Activated CD8-positive, alpha-beta memory T cell treated with anti-CD3 and anti-CD28 coated beads for 36 hours (primary cell): ENCODE measurements at regions not wholly inside any gene's neighbourhood (a gene's known extent, or its start where the extent isn't known, plus 50 kb on each side); places are given as distances from the start of the nearest gene placed in this dataset.

ENCODE experiments used
- CTCF ChIA-PET: fragments of 350-600 bp; sonication (Branson Sonifier 250); formaldehyde crosslinking; loops from one replicate; lab custom pipeline; 2021; ENCODE audit warnings: antibody characterized with exemption; lab: Charles Lee
- POLR2A ChIA-PET: fragments of 350-600 bp; sonication (Branson Sonifier 250); formaldehyde crosslinking; loops from one replicate; lab custom pipeline; 2021; ENCODE audit warnings: antibody characterized with exemption; lab: Charles Lee

DNA sequence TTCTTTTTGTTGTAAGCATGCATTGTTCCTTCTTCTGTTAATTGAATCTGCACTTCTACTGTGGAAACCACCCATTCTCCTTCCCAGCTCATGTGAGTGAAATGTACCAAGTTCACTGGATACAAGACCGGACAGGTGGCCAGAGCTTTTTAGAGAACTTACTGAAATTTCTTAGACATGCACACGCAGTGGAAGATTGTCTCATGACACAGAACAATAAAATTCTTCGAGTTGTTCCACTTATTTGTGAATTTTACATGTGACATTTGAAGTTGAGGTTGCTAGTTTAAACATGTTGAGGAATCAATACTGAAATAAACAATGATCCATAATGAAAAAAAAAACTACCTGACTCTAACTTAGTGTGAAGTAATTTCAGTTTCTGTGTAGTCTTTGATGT, 568.0 kb downstream of the TECRL start:
- POLR2A ChIA-PET: no interaction called here
- CTCF ChIA-PET: no interaction called here

DNA sequence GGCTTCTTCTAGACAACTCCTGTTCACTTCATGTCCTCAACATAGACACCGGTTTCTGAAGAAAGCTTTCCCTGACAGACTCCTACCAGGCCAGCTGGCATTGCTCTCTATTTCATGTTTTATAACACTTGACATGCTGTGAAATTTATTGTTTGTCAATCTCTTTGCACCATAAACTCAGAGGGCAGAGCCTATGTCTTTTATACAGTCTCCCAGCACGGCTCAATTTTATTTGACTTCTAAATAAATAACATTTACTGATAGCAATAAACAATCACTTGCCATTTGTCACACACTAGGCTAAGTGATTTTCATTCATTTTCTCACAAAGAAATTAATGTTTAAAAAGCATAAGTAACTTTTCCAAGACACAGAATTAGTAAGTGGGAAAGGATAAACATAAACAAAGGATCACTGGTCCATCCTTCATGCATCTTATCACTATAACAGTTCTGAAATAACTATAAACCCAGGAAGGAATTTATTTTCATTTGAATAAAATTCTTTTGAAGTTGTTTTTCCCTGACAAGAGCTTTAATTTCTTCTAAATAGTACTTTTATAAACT, 577.6 kb downstream of the TECRL start:
- CTCF ChIA-PET: no interaction called here
- POLR2A ChIA-PET: no interaction called here

DNA sequence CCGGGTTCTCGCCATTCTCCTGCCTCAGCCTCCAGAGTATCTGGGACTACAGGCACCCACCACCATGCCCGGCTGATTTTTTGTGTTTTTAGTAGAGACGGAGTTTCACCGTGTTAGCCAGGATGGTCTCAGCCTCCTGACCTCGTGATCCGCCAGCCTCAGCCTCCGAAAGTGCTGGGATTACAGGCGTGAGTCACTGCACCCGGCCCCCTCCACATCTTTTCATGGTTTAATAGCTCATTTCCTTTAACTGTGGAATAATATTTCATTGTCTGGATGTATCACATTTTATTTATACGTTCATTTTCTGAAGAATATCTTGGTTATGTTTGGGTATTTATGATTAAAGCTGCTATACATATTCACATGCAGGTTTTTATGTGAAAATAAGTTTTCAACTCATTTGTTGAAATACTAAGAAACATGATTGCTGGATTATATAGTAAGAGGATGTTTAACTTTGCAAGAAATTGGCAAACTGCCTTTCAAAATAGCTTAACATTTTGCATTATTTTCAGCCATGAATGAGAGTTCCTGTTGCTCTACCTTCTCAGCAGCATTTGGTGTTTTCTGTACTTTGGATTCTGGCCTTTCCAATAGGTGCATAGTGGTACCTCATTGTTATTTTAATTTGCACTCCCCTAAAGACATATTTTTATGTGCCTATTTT, 591.9 kb downstream of the TECRL start:
- CTCF ChIA-PET: no interaction called here
- POLR2A ChIA-PET: no interaction called here

GRCh38 chr4:63814171-63814964, 594.9 kb downstream of the TECRL start:
- CTCF ChIA-PET: no interaction called here
- POLR2A ChIA-PET: no interaction called here

DNA sequence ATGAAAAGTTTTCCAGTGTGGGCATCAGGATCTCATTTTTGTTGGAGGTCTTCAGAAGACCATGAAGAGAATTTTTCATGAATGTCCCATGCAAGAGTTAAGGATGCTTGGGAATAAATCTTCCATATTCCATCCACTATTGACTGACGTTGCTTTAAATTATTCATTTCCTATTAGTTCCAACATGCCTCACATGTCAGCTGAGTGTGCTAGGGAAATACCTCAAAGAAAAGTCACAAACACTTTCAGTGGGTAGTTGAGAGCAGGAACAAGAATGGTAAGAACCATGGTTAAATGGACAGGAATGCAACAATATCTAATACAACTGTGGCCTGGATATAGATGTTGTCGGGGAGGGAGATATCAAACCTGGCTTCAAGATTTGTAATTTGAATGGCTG, 610.1 kb downstream of the TECRL start:
- CTCF ChIA-PET: no interaction called here
- POLR2A ChIA-PET: no interaction called here

- ChIA-PET CTCF (no interaction called here), POLR2A (no interaction called here)
Observed at GRCh38 chr4:63795301-63795700, 613.9 kb downstream of the TECRL start.

DNA sequence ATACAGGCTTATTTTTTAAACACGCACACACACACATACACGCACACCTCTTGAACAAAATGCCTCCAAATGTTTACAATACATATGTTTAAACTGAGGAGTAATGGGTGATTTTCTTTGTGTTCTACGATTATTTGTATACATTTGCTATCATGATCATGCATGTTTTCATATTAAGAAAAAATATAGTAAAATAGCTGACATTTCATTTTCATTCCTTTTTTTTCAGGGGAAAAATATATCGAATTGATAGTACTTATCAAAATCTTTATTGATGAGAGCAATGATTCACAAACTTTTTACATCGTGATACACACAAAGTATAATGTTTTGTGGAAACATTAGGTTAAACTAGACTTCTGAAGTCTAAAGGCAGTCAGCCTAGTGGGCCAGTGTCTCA, 618.9 kb downstream of the TECRL start:
- POLR2A ChIA-PET: no interaction called here
- CTCF ChIA-PET: no interaction called here

DNA sequence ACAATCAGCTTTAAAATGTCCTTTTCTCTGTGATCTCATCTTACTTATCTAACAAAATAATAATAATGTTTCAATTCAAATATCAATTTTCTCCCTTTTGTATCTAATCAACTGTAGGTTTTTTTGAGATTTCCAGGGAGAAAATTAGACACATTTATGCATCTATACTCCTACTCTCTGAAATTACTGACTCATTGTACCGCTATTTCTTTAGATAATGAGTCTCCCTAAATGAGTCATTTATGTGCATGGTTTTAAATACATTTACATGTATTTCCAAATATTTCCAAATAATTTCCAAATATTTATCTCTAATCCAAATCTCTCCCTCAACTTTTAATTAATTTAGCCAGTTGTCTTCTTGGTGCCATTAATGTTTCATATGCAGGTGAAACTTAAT, 621.0 kb downstream of the TECRL start:
- ChIA-PET CTCF (no interaction called here), POLR2A (no interaction called here)

GRCh38 chr4:63787326-63787725, 621.9 kb downstream of the TECRL start:
- POLR2A ChIA-PET: no interaction called here
- CTCF ChIA-PET: no interaction called here

GRCh38 chr4:63786171-63786570, 623.1 kb downstream of the TECRL start:
- ChIA-PET POLR2A (no interaction called here), CTCF (no interaction called here)

- POLR2A ChIA-PET: no interaction called here
Observed at GRCh38 chr4:63784822-63785221, 624.4 kb downstream of the TECRL start.

GRCh38 chr4:63777601-63778000, 631.6 kb downstream of the TECRL start:
- CTCF ChIA-PET: no interaction called here
- POLR2A ChIA-PET: no interaction called here

More at GRCh38 chr4:63784822-63785221, 624.4 kb downstream of the TECRL start:
- CTCF ChIA-PET: no interaction called here

DNA sequence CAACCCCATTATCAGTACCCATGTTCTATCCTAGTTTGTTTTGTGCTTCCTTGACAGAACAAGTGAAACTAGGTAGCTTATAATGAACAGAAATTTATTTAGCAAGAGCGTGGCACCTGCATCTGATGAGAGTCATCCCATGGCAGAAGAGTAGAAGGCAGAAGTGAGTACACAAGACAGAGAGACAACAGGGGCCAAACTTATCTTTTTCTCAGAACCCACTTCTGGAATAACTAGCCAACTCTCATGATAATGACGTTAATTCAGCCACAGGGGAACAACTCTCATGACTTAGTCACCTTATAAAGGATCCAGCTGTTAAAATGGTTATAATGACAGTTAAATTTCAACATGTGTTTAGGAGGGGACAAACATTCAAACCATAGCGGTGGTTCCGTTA, 644.9 kb downstream of the TECRL start:
- CTCF ChIA-PET: no interaction called here
- POLR2A ChIA-PET: no interaction called here

DNA sequence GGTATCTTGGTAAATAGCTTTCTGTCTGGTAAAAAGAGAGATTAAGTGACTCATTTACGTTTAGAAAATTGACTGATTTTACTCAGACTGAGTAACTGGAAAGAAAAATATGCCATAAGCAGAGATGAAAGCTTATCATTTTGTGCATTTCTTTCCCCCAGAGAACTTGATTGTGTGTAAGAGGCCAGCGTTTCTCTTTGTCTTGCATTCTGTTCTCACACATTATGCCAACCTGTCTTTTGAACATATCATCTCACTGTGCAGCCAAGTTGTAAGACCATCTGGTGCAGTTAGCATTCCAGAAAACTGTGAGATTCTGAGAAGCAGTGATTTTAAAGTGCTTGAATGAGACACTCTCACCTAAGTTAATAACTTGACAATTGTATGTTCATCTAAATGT, 651.3 kb downstream of the TECRL start:
- CTCF ChIA-PET: no interaction called here
- POLR2A ChIA-PET: no interaction called here

GRCh38 chr4:63742882-63743281, 666.4 kb downstream of the TECRL start:
- ChIA-PET POLR2A (no interaction called here), CTCF (no interaction called here)

DNA sequence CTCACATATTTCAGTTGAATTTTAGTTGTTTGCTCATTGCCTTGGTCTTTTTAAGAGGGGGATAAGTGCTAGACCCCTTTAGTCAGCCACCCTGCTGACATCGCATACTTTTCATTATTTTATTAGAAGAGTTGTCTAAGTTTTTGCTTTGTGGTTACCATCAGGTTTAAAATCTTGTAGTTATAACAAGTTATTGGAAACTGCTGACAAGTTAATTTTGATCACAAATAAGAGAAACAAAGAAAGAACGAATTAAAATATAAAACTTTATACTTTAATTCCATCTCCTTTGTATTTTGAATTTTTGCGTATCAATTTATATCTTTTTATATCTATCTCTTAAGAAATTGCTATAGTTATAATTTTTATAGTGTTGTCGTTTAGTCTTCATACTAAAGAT, 679.7 kb downstream of the TECRL start:
- ChIA-PET POLR2A (no interaction called here), CTCF (no interaction called here)

DNA sequence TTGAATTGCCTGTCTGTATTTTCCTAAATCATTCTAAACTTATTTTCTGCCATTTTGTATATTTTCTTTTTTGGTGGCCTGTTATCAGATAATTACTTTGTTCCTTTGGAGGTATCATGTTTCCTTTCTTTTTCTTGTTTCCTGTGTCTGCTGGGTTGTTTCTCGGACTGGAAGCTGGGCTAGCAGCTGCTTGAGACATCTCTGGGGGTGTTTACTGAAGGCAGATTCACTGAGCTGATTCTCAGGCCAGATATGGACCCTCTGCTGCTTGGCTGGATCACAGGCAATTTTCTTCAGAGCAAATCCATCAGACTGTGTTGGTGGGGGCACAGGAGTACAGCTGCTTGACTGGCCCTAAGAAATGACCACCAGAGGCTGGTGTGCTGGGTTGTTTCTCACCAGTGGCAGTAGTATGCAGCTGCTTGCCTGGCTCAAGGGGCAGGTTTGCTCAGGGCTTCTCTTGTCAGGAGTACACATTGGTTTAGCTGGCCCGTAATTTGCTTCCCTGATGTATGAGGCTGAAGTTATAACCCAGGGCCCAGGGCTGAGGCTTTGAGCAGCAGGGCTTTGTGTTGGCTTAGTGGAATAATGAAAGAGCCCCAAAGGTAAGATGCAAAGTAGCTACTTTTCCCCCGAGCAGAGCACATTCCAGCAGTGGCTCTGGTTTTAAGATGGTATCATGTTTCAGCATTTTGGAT, 680.6 kb downstream of the TECRL start:
- CTCF ChIA-PET: no interaction called here
- POLR2A ChIA-PET: no interaction called here

- POLR2A ChIA-PET: no interaction called here
- CTCF ChIA-PET: no interaction called here
Observed at GRCh38 chr4:63717384-63717783, 691.9 kb downstream of the TECRL start.

- ChIA-PET POLR2A (no interaction called here), CTCF (no interaction called here)
Observed at GRCh38 chr4:63708661-63709060, 700.6 kb downstream of the TECRL start.

- POLR2A ChIA-PET: no interaction called here
- CTCF ChIA-PET: no interaction called here
Observed at GRCh38 chr4:63700569-63700968, 708.7 kb downstream of the TECRL start.
